HG03064 (cell line): ENCODE measurements at regions not wholly inside any gene's neighbourhood (a gene's known extent, or its start where the extent isn't known, plus 50 kb on each side); places are given as distances from the start of the nearest gene placed in this dataset.

Experiments used
- ATAC-seq: cut with Tn5 transposase; IDR thresholded peaks from one replicate; pipeline ENCODE4 v1.9.1; 2021; ENCODE audit warnings: low read depth; ENCODE audit not compliant: unreplicated experiment

DNA sequence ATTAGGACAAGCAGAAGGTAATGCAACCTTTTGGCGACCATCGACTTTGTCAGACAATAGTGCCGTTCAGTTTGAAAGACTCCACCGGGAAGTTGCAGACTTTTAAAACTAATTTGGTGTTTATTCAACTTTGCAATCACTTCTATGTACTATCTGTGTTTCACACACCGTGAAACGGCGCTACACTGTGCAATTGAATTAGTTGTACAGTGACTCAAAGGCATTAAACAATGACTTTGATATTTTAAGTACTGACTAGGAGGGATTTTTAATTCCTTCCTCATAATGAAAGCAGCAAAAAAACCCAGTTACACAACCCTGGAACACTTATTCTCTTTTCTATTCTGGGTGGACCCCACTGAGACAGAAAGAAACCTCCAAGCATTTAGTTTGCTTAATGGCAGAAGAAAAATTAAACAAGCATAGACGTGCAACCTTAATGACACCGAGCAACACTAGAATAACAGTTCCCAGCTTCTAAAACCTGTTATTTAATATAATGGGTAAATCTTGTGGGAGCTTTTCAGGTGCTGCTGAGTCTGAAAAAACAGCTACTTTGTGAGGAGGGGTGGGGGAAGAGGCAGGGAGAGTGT is 176.8 kb downstream of the LMO4 start:
- no peak for ATAC-seq

- ATAC-seq: no peak
Measured at GRCh38 chr1:87506147-87506546, 177.5 kb downstream of the LMO4 start.

DNA sequence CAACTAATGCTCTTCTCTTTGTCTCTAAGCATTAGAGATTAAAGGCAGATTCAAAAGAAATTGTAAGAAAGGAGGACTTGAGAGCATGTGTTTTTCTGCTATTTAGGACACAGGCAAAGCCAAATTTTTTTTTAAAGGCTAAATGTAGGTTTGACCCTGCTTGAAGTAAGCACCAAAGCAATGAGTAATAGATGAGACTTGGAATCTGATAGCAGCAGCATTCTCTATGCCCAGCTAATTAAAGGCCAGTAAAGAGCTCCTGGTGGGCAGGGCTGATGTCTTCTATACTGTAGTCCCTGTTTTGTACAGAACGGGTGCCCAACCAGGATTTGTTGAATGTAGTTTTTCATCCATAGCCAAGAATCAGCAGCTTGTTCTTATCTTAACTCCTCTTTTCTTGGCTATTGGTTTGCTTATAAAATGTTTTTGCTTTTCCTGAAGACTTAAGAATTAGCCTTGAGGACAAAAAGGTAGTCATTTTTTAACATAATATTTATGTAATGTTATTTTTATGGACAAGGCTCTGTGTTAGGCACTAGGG is 179.6 kb downstream of the LMO4 start:
- no peak for ATAC-seq

GRCh38 chr1:87510540-87510939 is 181.9 kb downstream of the LMO4 start:
- ATAC-seq: no peak

GRCh38 chr1:87511449-87511848 is 182.8 kb downstream of the LMO4 start:
- ATAC-seq: no peak

DNA sequence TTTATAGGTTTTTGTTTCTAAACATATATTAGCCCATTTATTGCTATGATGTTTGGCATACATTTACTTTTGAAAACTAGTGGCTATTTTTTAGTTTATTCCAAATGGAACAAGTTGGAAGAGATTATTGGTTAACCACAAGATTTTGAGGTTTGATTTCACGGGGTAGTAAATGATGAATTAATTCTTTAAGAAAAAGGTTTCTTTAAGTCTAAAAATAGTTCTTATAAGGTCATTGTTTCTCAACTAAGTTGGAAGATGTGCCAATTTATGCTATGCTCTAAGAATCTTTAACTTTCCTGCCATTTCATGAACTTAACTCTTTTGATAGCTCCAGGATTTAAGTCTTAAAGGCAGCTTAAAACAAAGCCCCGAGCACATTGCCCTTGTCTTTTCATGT is 183.8 kb downstream of the LMO4 start:
- ATAC-seq: no peak

GRCh38 chr1:87513255-87513654 is 184.6 kb downstream of the LMO4 start:
- no peak for ATAC-seq

- ATAC-seq: no peak
Measured at GRCh38 chr1:87513966-87514660, 185.4 kb downstream of the LMO4 start.

- ATAC-seq: no peak
Measured at GRCh38 chr1:87515781-87516180, 187.1 kb downstream of the LMO4 start.

DNA sequence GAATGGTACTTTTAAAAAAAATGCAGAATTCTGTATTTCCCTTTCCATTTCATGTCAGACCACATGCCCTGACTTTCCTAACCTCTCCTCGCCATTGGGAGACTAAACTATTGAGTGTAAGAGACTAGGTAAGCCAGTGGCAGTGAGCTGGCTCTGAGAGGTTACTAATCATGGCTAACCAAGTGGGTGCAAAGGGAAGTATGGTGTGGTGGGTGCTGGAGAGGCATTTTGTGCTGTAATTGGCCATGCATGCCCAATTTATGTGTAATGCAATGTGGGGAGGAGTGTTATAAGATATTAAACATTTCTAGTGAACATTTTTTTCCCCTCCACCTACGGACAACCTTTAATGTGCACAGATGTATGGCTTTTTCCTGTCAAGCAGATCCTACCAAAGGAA is 190.1 kb downstream of the LMO4 start:
- ATAC-seq: no peak

GRCh38 chr1:87521452-87521851 is 192.8 kb downstream of the LMO4 start:
- ATAC-seq: no peak

DNA sequence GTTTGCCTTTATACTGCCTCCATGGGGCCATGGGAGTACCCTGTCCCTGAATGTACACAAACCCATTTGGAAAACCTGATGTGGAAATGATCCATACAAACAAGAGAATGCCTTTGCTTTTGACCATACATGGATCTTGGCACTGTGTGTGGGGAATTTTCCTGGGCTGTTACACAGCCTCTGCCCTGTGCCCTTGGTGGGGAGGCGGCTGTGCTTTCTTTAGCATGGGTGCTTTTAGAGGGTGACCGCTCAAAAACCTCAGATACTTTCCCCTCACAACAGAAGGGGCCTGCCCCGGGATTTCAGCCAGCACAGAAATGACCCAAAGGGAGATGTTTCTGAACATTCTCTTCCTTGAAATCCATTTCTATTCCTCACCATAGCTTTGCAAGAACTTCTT is 194.8 kb downstream of the LMO4 start:
- ATAC-seq: no peak

GRCh38 chr1:87524021-87524754 is 195.5 kb downstream of the LMO4 start:
- no peak for ATAC-seq

GRCh38 chr1:87528754-87529517 is 200.3 kb downstream of the LMO4 start:
- ATAC-seq: no peak

- ATAC-seq: no peak
Measured at GRCh38 chr1:87530042-87530807, 201.5 kb downstream of the LMO4 start.

DNA sequence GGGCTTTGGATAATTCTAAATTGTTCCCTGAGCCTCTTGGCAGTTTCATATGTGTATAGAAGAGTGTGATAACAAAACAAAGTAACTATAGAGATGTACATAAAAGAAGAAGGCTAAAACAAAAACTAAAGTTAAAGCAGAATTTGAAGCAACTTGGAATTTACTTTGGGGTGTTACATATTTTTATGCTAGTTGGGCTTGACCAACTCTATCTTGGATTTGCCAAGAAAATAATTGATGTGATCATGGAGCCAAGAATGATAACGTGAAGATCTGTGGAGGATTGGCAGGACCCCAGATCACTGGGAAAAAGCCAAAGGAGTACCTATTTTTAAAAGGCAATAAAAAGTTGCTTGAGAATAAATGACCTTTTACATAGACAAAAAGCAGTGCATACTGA is 206.9 kb downstream of the LMO4 start:
- ATAC-seq: no peak

- ATAC-seq: no peak
Measured at GRCh38 chr1:87539147-87539546, 210.5 kb downstream of the LMO4 start.

DNA sequence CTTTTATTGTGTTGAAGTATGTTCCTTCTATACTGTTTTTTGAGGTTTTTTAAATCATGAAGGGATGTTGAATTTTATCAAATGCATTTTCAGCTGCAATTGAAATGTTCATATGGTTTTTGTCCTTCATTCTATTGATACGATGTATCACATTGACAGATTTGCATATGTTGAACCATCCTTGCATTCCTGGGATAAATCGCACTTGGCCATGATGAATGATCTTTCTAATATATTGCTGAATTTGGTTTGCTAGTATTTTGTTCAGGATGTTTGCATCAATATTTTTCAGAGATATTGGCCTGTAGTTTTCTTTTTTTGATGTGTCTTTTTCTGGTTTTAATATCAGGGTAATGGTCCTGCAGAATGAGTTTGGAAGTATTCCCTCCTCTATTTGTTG is 214.0 kb downstream of the LMO4 start:
- no peak for ATAC-seq

DNA sequence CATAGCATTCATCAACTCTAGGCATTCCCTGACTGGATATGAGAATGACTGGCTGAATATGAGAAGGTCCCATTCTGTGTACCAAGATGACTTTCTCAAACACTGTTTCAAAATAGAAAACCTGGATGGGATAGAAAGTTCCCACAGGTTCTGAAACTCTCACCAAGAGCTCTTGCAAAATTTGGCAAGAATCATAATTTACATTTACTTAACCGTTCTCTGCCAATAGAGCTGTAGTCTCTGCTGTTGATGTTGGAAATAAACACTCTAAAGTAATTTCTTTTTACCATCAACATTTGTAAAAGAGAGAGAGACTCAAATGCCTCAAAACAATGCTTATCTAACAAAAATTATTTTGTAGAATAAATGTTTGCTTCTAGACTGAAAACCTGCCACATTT is 221.1 kb downstream of the LMO4 start:
- no peak for ATAC-seq

- ATAC-seq: no peak
Measured at GRCh38 chr1:87553511-87553910, 224.8 kb downstream of the LMO4 start.
